ENCODE measurements at regions not wholly inside any gene's neighbourhood (a gene's known extent, or its start where the extent isn't known, plus 50 kb on each side); places are given as distances from the start of the nearest gene placed in this dataset.

GRCh38 chr2:118475622-118476205 lies 371.7 kb downstream of the EN1 start:
- DNase-seq (ENCODE audit: low read depth in 3 of 3, low spot score in 1 of 3): no peak

GRCh38 chr2:118474541-118474920 lies 372.9 kb downstream of the EN1 start:
- no peak for DNase-seq (ENCODE audit: low read depth in 3 of 3, low spot score in 1 of 3)

- no peak for DNase-seq (ENCODE audit: low read depth in 3 of 3, low spot score in 1 of 3)
Observed at GRCh38 chr2:118473846-118474540, 373.5 kb downstream of the EN1 start.

GRCh38 chr2:118473241-118473640 lies 374.2 kb downstream of the EN1 start:
- no peak for DNase-seq (ENCODE audit: low read depth in 3 of 3, low spot score in 1 of 3)

GRCh38 chr2:118470297-118470696 lies 377.2 kb downstream of the EN1 start:
- DNase-seq (ENCODE audit: low read depth in 3 of 3, low spot score in 1 of 3): no peak

- no peak for DNase-seq (ENCODE audit: low read depth in 3 of 3, low spot score in 1 of 3)
Observed at GRCh38 chr2:118469103-118469502, 378.3 kb downstream of the EN1 start.

- no peak for DNase-seq (ENCODE audit: low read depth in 3 of 3, low spot score in 1 of 3)
Observed at GRCh38 chr2:118464546-118465265, 376.4 kb downstream of the INSIG2 start.

GRCh38 chr2:118464046-118464445 lies 375.8 kb downstream of the INSIG2 start:
- no peak for DNase-seq (ENCODE audit: low read depth in 3 of 3, low spot score in 1 of 3)

GRCh38 chr2:118460425-118460824 lies 372.2 kb downstream of the INSIG2 start:
- DNase-seq (ENCODE audit: low read depth in 3 of 3, low spot score in 1 of 3): no peak

- DNase-seq (ENCODE audit: low read depth in 3 of 3, low spot score in 1 of 3): no peak
Observed at GRCh38 chr2:118459426-118459825, 371.2 kb downstream of the INSIG2 start.

GRCh38 chr2:118457951-118458350 lies 369.7 kb downstream of the INSIG2 start:
- DNase-seq (ENCODE audit: low read depth in 3 of 3, low spot score in 1 of 3): no peak

- no peak for DNase-seq (ENCODE audit: low read depth in 3 of 3, low spot score in 1 of 3)
Observed at GRCh38 chr2:118449401-118449800, 361.1 kb downstream of the INSIG2 start.

- DNase-seq (ENCODE audit: low read depth in 3 of 3, low spot score in 1 of 3): no peak
Observed at GRCh38 chr2:118443596-118443995, 355.3 kb downstream of the INSIG2 start.

- no peak for DNase-seq (ENCODE audit: low read depth in 3 of 3, low spot score in 1 of 3)
Observed at GRCh38 chr2:118442996-118443553, 354.8 kb downstream of the INSIG2 start.

- DNase-seq (ENCODE audit: low read depth in 3 of 3, low spot score in 1 of 3): no peak
Observed at GRCh38 chr2:118442046-118442445, 353.8 kb downstream of the INSIG2 start.

- DNase-seq (ENCODE audit: low read depth in 3 of 3, low spot score in 1 of 3): no peak
Observed at GRCh38 chr2:118440404-118441098, 352.3 kb downstream of the INSIG2 start.

GRCh38 chr2:118437501-118437900 lies 349.2 kb downstream of the INSIG2 start:
- no peak for DNase-seq (ENCODE audit: low read depth in 3 of 3, low spot score in 1 of 3)

- DNase-seq (ENCODE audit: low read depth in 3 of 3, low spot score in 1 of 3): no peak
Observed at GRCh38 chr2:118431997-118432396, 343.7 kb downstream of the INSIG2 start.

- DNase-seq (ENCODE audit: low read depth in 3 of 3, low spot score in 1 of 3): no peak
Observed at GRCh38 chr2:118431586-118431985, 343.3 kb downstream of the INSIG2 start.

GRCh38 chr2:118431165-118431517 lies 342.9 kb downstream of the INSIG2 start:
- DNase-seq (ENCODE audit: low read depth in 3 of 3, low spot score in 1 of 3): no peak

- DNase-seq (ENCODE audit: low read depth in 3 of 3, low spot score in 1 of 3): no peak
Observed at GRCh38 chr2:118430510-118431164, 342.4 kb downstream of the INSIG2 start.

All from stimulated activated CD4-positive, alpha-beta T cell treated with anti-CD3 and anti-CD28 coated beads, TNF-alpha, amount 100 ng/mL, for 1 hour (primary cell).